ENCODE measurements at regions not wholly inside any gene's neighbourhood (a gene's known extent, or its start where the extent isn't known, plus 50 kb on each side); places are given as distances from the start of the nearest gene placed in this dataset.

DNA sequence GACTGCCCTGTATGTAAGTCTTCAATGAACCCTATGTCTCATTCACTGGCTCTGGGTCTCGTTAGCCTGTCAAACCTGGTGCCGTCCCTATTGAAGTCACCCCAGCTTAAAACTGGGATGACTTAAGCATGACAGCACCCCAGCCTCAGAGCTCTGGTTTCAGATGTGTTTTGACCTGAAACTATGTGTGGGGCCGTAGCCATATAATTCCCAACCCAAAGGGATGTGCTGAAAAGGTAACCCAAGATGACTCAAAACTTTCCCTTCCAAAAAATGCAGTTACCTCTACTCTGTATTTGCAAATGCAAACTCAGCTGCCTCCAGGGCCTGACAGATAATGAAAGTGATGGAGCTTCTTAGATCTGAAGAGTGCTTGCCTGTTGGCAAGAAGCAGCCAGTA, 478.3 kb upstream of the ERCC4 start:
- TF ChIP-seq POLR2A (IDR thresholded peaks at IDR 0.05; ENCODE audit: low read length) (no peak), GATA1 (IDR thresholded peaks at IDR 0.05; ENCODE audit: low read depth, low read length) (no peak)

All from erythroblast (primary cell).